HG02610 (cell line): ENCODE measurements at regions not wholly inside any gene's neighbourhood (a gene's known extent, or its start where the extent isn't known, plus 50 kb on each side); places are given as distances from the start of the nearest gene placed in this dataset.
"Not testable (repeated sequence)": the region's sequence is repeated elsewhere in the genome, so short reads cannot be mapped to it uniquely, and the experiment has no call there.

ENCODE experiments used
- ATAC-seq: cut with Tn5 transposase; IDR thresholded peaks from one replicate; pipeline ENCODE4 v1.9.1; 2021; ENCODE audit warnings: mild to moderate bottlenecking, moderate library complexity; ENCODE audit not compliant: unreplicated experiment

DNA sequence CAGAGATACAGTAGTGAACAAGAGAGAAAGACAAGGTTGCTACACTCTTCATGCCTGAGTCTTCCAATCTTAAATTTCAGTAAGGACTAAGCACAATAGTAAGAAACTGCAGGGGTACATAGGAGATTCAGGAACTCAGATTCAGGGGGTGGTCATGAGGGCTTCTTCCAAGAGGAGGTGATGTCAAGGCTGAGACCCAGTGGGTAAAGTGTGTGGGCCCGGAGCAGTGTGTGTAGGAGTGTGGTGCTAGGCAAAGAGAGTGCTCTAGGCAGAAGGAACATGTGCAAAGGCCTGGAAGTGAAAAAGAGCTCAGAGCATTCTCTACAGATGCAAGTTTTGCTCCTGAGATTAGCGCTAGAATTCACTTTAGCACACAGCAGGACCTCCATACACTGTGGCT lies 102.9 kb upstream of the SPATA12 start:
- ATAC-seq = no peak

DNA sequence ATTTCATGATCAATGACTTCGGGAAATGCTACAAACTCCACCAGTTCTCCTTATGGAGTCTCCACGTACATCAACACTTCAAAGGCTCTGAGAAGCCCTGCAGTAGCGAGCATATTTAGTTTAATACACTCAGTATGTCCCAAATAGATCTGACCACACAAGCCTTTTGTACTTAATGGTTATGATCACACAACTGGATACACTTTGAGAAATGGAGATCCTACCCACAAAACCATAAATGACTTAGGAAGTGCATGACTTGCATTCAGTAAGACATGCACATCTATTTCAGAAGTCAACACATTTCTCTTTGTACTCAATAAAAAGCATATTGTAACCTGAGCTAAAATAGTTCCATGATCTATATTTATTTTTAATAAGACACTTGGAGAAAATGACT lies 103.6 kb upstream of the SPATA12 start:
- no peak for ATAC-seq

DNA sequence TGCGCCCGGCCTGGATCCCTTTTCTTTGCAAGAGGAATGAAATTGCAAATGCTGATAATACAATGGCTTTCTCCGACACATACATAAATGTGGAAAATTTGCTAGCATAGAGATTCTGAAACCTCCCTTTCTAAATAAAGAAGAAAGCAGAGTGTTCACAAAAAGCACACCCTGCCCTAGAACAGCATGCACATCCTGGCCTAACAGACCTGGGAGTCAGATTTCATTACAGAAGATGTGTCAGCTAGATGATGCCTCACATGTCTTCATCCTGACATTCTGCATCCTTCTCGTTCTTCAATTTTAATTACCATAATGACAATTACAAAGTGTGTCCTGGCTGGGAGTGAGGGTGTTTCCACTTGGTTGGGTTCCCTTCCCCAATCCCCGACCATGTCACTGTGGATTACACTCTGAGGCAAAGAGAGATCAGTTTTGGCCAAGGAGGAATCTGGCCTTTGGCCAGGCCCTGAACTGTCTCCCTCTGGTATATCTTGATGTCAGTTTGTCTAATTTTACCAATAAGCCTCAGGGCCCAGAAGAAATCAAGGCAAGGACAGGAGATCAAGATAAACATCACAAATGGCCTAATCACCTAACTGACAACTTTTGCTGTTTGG lies 104.9 kb upstream of the SPATA12 start:
- ATAC-seq = no peak

DNA sequence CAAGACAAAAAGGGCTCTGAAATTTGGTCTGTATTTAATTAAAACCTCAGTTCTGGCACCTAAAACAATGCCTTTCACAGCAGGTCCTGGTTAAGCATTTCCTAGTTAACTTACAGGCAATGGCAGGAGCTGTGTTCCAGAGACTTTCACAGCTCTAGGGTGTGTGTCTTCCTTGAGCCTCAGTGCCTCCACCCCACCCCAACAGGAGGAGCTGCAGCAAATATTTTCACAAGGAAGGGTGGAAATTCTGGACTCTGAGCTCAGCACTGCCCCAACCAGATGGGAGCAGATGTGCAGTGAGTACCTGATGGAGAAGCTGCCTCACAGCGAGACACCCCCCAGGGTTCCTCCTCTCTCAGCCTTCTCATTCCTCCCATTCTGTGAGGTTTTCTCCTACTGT lies 106.3 kb upstream of the SPATA12 start:
- no peak for ATAC-seq

DNA sequence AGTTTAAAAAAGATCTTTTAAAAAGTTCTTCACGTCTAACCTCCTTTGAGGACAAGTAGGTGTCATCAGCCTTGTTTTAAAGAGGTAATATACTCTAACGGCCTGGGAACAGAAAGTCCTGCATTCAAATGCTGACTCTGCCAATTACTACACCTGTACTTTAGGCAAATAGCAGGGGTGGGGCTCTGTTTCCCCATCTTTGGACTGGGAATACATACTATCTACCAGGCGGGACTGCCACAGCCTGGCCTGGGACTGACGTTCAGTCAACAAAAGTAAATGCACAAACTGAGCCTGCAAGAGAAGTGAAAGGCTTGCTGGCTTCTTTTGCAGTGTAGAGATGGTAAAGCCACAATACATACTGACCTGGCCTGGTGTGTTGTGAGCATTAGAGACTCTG lies 107.6 kb upstream of the SPATA12 start:
- no peak for ATAC-seq

DNA sequence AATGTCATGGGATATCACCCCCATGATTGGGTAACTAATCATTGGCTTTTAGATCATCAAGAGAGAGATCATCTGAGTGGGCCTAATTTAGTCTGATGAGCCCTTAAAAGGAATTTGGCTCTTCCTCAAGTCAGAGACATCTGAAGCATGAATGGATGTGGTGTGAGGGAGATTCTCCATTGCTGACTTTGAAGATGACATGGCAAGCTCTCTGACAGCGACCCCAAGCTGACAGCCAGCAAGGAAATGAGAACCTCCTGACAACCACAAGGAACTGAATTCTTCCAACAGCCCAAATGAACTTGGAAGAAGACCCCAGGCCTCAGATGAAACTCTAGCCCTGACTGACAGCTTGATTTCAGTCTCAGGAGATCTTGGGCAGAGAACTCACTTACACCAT lies 108.4 kb upstream of the SPATA12 start:
- ATAC-seq = no peak

DNA sequence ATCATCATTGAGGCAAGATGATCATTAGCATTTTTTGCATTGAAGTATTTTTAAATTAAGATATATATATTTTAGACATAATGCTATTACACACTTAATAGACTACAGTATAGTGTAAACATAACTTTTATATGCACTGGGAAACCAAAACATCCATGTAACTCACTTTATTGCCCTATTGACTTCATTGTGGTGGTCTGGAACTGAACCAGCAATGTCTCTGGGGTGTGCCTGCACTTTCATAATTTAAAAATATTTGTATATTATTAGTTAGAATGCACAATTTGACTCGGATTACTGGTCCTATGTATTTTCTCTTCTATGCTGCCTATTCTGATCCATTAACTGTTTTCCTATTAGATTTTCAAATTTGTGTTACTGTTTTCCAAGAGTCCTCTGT lies 109.1 kb upstream of the SPATA12 start:
- no peak for ATAC-seq

DNA sequence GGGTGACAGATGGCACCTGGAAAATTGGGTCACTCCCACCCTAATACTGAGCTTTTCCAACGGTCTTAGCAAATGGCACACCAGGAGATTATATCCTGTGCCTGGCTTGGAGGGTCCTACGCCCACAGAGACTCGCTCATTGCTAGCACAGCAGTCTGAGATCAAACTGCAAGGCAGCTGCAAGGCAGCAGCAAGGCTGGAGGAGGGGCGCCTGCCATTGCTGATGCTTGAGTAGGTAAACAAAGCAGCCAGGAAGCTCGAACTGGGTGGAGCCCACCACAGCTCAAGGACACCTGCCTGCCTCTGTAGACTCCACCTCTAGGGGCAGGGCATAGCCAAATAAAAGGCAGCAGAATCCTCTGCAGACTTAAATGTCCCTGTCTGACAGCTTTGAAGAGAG lies 115.1 kb upstream of the SPATA12 start:
- ATAC-seq = not testable (repeated sequence)

DNA sequence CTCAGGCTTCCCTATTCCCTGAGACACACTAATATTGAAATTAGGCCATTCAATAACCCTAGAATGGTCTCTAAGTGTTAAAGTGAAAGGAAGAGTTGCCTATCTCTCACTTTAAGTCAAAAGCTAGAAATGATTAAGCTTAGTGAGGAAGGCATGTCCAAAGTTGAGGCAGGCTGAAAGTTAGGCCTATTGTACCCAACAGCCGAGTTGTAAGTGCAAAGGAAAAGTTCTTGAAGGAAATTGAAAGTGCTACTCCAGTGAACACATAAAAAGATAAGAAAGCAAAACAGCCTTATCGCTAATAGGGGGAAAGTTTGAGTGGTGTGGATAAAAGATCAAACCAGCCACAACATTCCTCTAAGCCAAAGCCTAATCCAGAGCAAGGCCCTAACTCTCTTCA lies 117.9 kb upstream of the SPATA12 start:
- ATAC-seq = peak; percentile 64

DNA sequence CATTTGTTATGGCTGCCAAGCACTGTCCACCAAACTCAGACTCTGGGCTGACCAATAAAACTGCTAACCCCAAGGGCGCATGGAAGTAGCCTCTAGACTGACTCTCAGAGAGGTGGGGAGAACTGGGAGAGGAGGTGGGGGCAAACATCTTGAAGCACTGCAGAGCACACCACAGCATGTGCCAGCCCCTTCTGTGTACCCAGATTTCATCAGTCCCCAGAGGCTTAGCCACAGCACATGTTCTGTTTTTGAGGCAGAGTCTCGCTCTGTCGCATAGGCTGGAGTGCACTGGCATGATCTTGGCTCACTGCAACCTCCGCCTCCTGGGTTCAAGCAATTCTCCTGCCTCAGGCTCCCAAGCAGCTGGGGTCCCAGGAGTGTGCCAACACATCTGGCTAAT lies 119.5 kb upstream of the SPATA12 start:
- ATAC-seq = no peak

DNA sequence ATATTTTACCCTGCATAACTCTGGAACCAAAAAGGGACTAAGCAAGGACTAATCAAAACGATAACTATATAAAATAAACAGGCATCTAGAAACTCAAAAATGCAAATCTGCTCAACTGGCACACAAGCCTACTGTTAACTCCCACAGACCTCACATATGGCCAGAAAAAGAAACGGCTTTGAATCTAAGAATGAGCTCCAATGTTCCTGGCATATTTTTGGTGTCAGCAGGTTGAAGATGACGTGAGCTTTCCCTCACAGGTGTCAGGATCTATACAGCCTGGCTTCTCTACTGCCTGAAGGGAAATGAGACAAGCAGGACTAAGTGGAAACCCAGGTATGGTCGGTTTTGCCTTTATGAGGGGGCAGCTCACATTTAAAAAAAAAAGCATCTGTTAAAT lies 120.1 kb upstream of the SPATA12 start:
- no peak for ATAC-seq

DNA sequence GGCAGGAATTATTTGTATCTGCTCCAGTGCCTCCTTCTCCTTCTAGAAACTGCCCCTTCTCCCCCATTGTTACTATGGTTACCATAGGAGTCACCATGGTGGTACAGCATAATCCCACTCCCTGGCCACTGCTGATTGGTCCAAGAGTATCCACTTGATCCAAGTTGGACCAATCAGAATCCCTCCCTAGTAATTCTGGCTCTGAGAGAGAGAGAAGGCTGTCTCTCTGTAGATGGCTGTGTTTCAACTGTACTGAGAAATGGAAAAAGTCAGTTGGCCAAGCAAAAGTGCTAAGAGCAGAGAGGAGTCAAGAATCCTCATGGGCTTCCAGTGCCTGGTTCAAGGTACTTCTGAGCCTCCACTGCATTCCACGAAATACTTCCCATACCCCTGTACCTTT lies 120.6 kb upstream of the SPATA12 start:
- ATAC-seq = no peak

DNA sequence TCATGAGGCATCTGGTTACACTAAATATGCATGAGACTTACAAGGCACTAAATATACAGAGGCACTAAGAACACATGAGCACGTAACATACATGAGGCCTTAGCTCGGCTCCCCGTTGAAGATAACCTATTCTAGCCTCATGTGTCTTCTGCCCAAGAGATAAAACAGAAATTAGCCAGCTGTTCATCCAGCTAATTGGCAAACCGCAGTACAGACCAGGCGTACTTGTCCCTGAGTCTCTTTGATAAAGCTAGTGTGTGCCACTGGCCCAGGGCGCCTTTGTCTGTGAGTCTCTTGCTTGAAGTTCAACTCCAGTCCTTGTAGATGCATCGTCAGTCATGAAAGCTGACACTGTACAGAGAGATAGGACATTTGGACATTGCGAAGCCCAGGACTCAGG lies 121.9 kb upstream of the SPATA12 start:
- no peak for ATAC-seq

DNA sequence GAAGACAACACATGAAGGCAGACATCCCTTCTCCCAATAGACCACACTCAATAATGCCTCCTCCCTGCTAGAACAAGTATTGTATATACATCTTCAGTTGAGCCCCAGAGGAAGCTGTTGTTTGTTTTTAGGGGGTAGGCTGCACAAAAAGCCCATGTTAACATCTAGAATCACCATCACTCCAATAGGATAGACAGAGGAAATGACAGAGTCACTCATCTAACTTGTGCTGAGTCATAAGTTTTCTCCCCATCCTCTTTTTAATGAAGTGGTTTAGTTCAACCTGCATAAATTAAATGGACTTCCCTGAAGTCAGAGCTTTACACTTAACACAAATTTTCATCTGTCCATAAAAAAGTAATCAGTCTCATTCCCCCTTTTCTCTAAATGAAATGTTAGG lies 122.9 kb upstream of the SPATA12 start:
- no peak for ATAC-seq

DNA sequence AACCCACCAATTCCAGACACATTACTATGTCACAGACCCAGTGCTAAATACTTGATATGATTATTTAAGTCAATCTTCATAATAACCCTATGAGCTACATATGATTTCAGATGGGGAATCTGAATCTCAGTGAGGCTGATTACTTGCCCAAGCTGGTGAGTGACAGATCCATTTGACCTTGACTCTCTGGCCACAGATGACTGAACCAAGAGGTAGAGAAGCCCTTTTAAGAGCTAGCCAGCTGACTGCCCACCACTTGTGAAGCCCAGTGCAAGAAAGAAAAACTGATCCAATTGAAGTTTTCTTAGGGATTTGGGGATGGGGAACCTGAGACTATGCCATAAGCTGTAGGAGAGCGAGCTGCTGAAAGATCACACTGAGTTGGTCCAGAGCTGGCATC lies 124.7 kb upstream of the SPATA12 start:
- ATAC-seq = no peak

DNA sequence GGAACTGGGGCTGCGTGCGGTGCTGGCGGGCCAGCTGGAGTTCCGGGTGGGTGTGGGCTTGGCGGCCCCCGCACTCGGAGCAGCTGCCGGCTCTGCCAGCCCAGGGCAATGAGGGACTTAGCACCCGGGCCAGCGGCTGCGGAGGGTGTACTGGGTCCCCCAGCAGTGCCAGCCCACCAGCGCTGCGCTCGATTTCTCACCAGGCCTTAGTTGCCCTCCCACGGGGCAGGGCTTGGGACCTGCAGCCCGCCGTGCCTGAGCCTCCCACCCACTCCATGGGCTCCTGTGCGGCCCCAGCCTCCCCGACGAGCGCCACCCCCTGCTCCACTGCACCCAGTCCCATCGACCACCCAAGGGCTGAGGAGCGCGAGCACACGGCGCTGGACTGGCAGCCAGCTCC lies 126.0 kb upstream of the SPATA12 start:
- not testable (repeated sequence) for ATAC-seq

DNA sequence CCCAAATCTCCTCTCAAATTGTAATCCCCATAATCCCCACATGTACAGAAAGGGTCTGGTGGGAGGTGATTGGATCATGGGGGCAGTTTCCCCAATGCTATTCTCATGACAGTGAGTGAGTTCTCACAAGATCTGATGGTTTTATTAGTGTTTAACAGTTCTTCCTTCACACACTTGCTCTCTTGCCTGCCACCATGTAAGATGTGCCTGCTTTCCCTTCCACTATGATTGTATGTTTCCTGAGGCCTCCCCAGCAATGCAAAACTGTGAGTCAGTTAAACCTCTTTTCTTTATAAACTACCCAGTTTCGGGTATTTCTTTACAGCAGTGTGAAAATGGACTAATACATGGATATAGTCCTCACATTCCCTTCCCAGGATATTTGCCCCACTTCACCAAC lies 126.7 kb upstream of the SPATA12 start:
- ATAC-seq = no peak

DNA sequence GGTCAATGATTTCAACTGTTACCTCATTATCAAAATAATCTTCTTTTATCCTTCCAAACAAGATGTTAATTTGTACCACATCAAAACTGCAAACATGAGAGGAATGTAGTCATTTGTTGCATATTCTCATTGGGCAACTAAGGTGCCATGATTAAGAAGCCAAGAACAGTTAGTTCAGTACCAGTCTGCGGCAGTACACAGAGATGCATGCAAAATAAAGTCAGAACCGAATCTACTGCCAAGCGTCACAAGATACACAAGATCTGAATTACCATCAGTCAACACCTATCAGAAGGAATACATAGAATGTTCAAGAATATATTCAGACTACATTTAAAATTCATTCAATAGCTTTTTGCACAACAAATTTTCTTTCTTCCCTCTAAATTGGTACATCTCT lies 127.6 kb upstream of the SPATA12 start:
- ATAC-seq = no peak

DNA sequence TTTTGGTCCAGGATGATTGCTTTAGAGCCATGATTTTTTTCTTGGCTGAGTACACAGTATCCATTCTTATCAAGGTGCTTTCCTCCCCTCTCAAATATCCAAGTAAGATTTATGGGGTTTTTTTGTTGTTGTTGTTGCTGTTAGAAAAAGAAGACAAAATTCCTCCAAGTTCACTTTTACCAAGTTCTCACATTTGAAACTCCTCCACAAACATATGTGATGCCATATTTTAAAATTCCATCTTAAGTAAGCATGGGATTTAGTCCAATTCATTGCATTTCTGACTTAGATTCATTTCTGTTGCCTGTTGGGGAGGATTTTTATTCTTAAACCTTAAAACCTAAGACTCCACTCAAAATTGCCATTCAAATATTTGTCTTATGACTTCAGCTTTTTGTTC lies 128.6 kb upstream of the SPATA12 start:
- no peak for ATAC-seq

DNA sequence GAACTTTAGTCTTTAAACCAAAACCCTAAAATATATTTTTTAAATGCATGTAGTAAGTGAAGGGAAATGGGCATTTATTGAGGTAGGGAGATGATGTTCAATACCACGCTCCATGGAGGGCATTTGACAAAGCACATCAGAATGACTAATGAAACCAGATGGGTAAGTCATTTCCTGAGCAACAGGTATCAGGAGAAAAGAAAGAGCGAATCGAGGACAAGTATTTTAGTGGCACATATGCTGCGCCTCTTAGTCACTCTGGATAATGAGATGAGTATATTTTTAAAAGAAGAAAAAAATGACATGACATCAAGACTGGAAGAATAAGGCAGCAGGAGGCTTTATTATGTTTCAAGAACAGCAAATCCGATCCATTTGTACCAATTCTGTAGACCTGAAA lies 129.0 kb upstream of the ARHGEF3 start:
- ATAC-seq = no peak

DNA sequence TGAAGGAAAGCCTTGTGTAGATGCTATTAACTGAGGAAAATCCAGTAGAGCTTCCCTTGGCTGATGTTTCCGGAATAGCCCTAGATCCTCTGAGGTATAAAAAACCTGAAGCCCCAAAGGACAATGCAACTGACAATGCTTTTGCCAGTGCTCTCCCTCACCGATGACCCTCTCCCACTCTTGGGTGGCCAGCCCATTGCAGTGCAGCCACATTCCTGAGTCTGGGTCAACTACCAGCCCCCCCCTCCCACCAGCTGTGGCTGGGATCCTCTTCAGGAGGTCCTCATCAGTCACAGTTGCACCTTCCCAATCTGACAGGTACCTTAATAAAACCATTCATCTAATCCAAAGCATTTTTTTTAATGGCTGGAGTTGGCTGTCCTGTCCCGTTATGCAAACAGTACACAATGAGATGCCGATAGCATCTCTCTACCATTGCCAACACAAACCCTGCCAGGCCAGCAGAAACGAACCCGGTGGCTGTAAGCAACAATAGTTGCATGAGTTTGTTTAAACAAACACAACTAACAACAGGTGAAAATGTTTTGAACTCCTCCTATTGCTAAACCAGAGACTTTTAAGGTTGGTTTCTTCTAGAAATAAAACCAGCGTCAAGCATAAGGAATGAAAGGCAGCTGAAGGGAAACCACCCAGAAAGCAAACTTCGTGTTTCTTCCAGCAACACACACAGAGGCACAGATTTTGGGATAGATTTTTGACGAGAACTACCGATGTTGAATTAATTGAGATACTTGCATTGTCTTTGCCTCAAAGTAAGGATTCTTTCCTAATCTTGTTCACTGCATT lies 128.3 kb upstream of the ARHGEF3 start:
- no peak for ATAC-seq

DNA sequence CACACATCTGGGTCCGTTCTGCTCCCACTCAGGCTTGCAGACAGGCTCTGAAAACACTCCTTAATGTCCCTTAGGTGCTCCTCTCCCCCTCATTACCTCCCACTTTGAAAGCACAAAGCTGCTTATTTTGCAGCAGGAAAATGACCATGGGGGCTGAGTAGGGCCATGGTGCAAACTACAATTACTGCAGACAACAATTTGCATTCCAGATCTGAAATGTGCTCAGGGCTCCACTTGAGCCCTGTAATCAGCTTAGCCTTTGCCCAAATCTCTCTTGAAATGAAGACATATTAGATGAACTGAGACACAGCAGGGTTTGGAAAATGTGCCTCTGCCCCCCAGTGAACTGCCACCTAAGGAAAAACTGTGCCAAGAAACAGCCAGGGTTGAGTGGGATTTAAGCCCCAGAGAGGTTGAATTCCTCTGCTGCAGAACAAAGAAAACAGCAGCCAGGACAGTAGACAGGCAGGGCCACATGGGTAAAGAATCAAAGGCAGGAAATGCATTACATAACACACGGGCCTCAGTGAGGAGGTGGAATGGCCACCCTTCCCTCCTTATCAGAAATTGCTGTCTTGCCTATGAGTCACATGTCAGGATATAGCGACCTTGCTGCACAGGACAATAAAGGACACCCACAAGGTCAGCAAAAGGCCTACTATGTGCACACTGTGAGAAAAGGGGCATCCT lies 126.8 kb upstream of the ARHGEF3 start:
- no peak for ATAC-seq
